Sciatic nerve (tissue), 2 donors: ENCODE measurements at regions not wholly inside any gene's neighbourhood (a gene's known extent, or its start where the extent isn't known, plus 50 kb on each side); places are given as distances from the start of the nearest gene placed in this dataset.
"Not testable (repeated sequence)": the region's sequence is repeated elsewhere in the genome, so short reads cannot be mapped to it uniquely, and the experiment has no call there.

ENCODE experiments used
- ATAC-seq: fragments of 200-7000 bp; cut with Tn5 transposase; one replicate; pipeline ENCODE4 v1.9.1; 2020; ENCODE audit warnings: mild to moderate bottlenecking, moderate library complexity
- DNase-seq: peaks from one replicate; pipeline ENCODE4 v3.0.0-alpha.2; 2020; ENCODE audit warnings: low spot score
- intact Hi-C: fragments of 100-400 bp; cut with DNase I; formaldehyde crosslinking; loops from one replicate; pipeline ENCODE4 v1.14.2; 2022
- donor health status: DM: no; HTN: no; CAD: no.
- donor health status: DM: no; HTN: no; CAD: no.

GRCh38 chr5:4576161-4576748, 563.9 kb upstream of the ADAMTS16 start:
- intact Hi-C loops: no loop called here
- DNase-seq (no peak), ATAC-seq (no peak)

- ATAC-seq: no peak
- intact Hi-C loops: no loop called here
These were observed 563.2 kb upstream of the ADAMTS16 start for GRCh38 chr5:4576908-4577307.

GRCh38 chr5:4579679-4580078, 560.5 kb upstream of the ADAMTS16 start:
- DNase-seq (no peak), ATAC-seq (no peak)
- intact Hi-C loops: no loop called here

More at GRCh38 chr5:4576908-4577307, 563.2 kb upstream of the ADAMTS16 start:
- DNase-seq: no peak

GRCh38 chr5:4580772-4581171, 559.4 kb upstream of the ADAMTS16 start:
- DNase-seq (no peak), ATAC-seq (no peak)
- intact Hi-C loops: no loop called here

GRCh38 chr5:4581289-4581688, 558.8 kb upstream of the ADAMTS16 start:
- intact Hi-C loops: no loop called here
- ATAC-seq (no peak), DNase-seq (no peak)

GRCh38 chr5:4584982-4585381, 555.1 kb upstream of the ADAMTS16 start:
- DNase-seq (no peak), ATAC-seq (no peak)
- intact Hi-C loops: no loop called here

- no peak for DNase-seq
- intact Hi-C loops: no loop called here
- no peak for ATAC-seq
These were observed 526.7 kb upstream of the ADAMTS16 start for GRCh38 chr5:4613440-4613839.

GRCh38 chr5:4614088-4614487, 526.0 kb upstream of the ADAMTS16 start:
- intact Hi-C loops: no loop called here
- ATAC-seq (no peak), DNase-seq (no peak)

- DNase-seq, intact Hi-C loops, ATAC-seq: not testable (repeated sequence)
These were observed 524.8 kb upstream of the ADAMTS16 start for GRCh38 chr5:4615369-4615768.

- DNase-seq (no peak), ATAC-seq (no peak)
- intact Hi-C loops: no loop called here
These were observed 514.8 kb upstream of the ADAMTS16 start for GRCh38 chr5:4625206-4625896.

- intact Hi-C loops: no loop called here
- ATAC-seq: no peak
- no peak for DNase-seq
These were observed 513.0 kb upstream of the ADAMTS16 start for GRCh38 chr5:4627131-4627530.

- DNase-seq (no peak), ATAC-seq (no peak)
- intact Hi-C loops: no loop called here
These were observed 512.2 kb upstream of the ADAMTS16 start for GRCh38 chr5:4627929-4628328.

GRCh38 chr5:4628645-4629385, 511.3 kb upstream of the ADAMTS16 start:
- intact Hi-C loops: no loop called here
- ATAC-seq (no peak), DNase-seq (no peak)

- intact Hi-C loops: no loop called here
- no peak for ATAC-seq
- no peak for DNase-seq
These were observed 510.1 kb upstream of the ADAMTS16 start for GRCh38 chr5:4630031-4630430.

GRCh38 chr5:4634342-4634741, 505.8 kb upstream of the ADAMTS16 start:
- no peak for ATAC-seq
- no peak for DNase-seq
- intact Hi-C loops: no loop called here

- DNase-seq (no peak), ATAC-seq (no peak)
- intact Hi-C loops: no loop called here
These were observed 503.8 kb upstream of the ADAMTS16 start for GRCh38 chr5:4636378-4636777.

- ATAC-seq (no peak), DNase-seq (no peak)
- intact Hi-C loops: no loop called here
These were observed 500.2 kb upstream of the ADAMTS16 start for GRCh38 chr5:4639946-4640345.

GRCh38 chr5:4640795-4641194, 499.3 kb upstream of the ADAMTS16 start:
- DNase-seq: no peak
- intact Hi-C loops: no loop called here

GRCh38 chr5:4642525-4642924, 497.6 kb upstream of the ADAMTS16 start:
- no peak for DNase-seq
- intact Hi-C loops: no loop called here
- ATAC-seq: no peak

More at GRCh38 chr5:4640795-4641194, 499.3 kb upstream of the ADAMTS16 start:
- no peak for ATAC-seq

GRCh38 chr5:4643190-4643589, 496.9 kb upstream of the ADAMTS16 start:
- intact Hi-C loops: no loop called here
- no peak for DNase-seq
- no peak for ATAC-seq
